ENCODE measurements at regions not wholly inside any gene's neighbourhood (a gene's known extent, or its start where the extent isn't known, plus 50 kb on each side); places are given as distances from the start of the nearest gene placed in this dataset.
"Not testable (repeated sequence)": the region's sequence is repeated elsewhere in the genome, so short reads cannot be mapped to it uniquely, and the experiment has no call there.

- H3K4me1 ChIP-seq (ENCODE audit: control insufficient read depth, insufficient read depth, low read length) = no peaks in the 10 kb centered on the region
- no peaks in the 10 kb centered on the region for H3K36me3 ChIP-seq (ENCODE audit: control insufficient read depth, insufficient read depth, low read length)
- H3K9ac ChIP-seq (ENCODE audit: low read depth, low read length) = no peak overlapping the region
- H3K4me3 ChIP-seq (ENCODE audit: low read depth, low read length) = no peak overlapping the region
- no peaks in the 10 kb centered on the region for H3K9me3 ChIP-seq (ENCODE audit: control insufficient read depth, insufficient read depth, low read length)
- no peaks in the 10 kb centered on the region for H3K27me3 ChIP-seq (ENCODE audit: control insufficient read depth, insufficient read depth, low read length)
- no peak overlapping the region for H3K27ac ChIP-seq (ENCODE audit: low read depth, low read length)
Observed at GRCh38 chr12:131539381-131539780, 171.5 kb upstream of the SFSWAP start.

- Histone ChIP-seq H3K4me3 (ENCODE audit: low read depth, low read length) (no peak overlapping the region), H3K27me3 (ENCODE audit: control insufficient read depth, insufficient read depth, low read length) (no peaks in the 10 kb centered on the region), H3K9me3 (ENCODE audit: control insufficient read depth, insufficient read depth, low read length) (no peaks in the 10 kb centered on the region), H3K27ac (ENCODE audit: low read depth, low read length) (no peak overlapping the region), H3K9ac (ENCODE audit: low read depth, low read length) (no peak overlapping the region), H3K36me3 (ENCODE audit: control insufficient read depth, insufficient read depth, low read length) (no peaks in the 10 kb centered on the region), H3K4me1 (ENCODE audit: control insufficient read depth, insufficient read depth, low read length) (no peaks in the 10 kb centered on the region)
Observed at GRCh38 chr12:131540138-131540623, 170.7 kb upstream of the SFSWAP start.

- not testable (repeated sequence) for H3K36me3 ChIP-seq (ENCODE audit: control insufficient read depth, insufficient read depth, low read length); H3K4me3 ChIP-seq (ENCODE audit: low read depth, low read length); H3K27me3 ChIP-seq (ENCODE audit: control insufficient read depth, insufficient read depth, low read length); H3K9me3 ChIP-seq (ENCODE audit: control insufficient read depth, insufficient read depth, low read length); H3K27ac ChIP-seq (ENCODE audit: low read depth, low read length); H3K9ac ChIP-seq (ENCODE audit: low read depth, low read length); H3K4me1 ChIP-seq (ENCODE audit: control insufficient read depth, insufficient read depth, low read length)
Observed at GRCh38 chr12:131541512-131541911, 169.4 kb upstream of the SFSWAP start.

GRCh38 chr12:131542351-131542750 lies 168.5 kb upstream of the SFSWAP start:
- Histone ChIP-seq H3K9me3 (ENCODE audit: control insufficient read depth, insufficient read depth, low read length) (no peaks in the 10 kb centered on the region), H3K4me1 (ENCODE audit: control insufficient read depth, insufficient read depth, low read length) (no peaks in the 10 kb centered on the region), H3K36me3 (ENCODE audit: control insufficient read depth, insufficient read depth, low read length) (no peaks in the 10 kb centered on the region), H3K27ac (ENCODE audit: low read depth, low read length) (no peak overlapping the region), H3K27me3 (ENCODE audit: control insufficient read depth, insufficient read depth, low read length) (no peaks in the 10 kb centered on the region), H3K9ac (ENCODE audit: low read depth, low read length) (no peak overlapping the region), H3K4me3 (ENCODE audit: low read depth, low read length) (no peak overlapping the region)

- Histone ChIP-seq H3K27me3 (ENCODE audit: control insufficient read depth, insufficient read depth, low read length) (no peaks in the 10 kb centered on the region), H3K4me3 (ENCODE audit: low read depth, low read length) (no peak overlapping the region), H3K36me3 (ENCODE audit: control insufficient read depth, insufficient read depth, low read length) (no peaks in the 10 kb centered on the region), H3K9ac (ENCODE audit: low read depth, low read length) (no peak overlapping the region), H3K4me1 (ENCODE audit: control insufficient read depth, insufficient read depth, low read length) (no peaks in the 10 kb centered on the region), H3K9me3 (ENCODE audit: control insufficient read depth, insufficient read depth, low read length) (no peaks in the 10 kb centered on the region), H3K27ac (ENCODE audit: low read depth, low read length) (no peak overlapping the region)
Observed at GRCh38 chr12:131543040-131543439, 167.8 kb upstream of the SFSWAP start.

DNA sequence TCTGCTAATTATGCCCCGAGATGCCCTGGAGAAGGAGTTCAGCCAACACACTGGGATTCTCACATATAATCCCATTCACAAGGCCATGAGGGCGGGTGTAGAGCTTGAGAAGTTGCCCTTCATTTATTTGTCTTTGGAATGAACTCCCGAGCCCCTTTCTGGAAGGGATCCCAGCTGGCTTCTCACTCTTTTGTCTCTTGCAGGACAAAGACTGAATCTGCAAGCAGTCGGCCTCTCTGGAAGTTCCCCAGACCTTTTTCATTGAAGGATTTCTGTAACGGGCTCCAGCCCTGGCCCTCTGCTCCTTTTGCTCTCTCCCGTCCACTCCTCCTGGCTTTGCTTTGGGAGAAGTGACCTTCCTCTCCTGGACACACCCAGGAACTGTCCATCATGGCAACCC lies 163.3 kb upstream of the SFSWAP start:
- no peaks in the 10 kb centered on the region for H3K36me3 ChIP-seq (ENCODE audit: control insufficient read depth, insufficient read depth, low read length)
- no peak overlapping the region for H3K9ac ChIP-seq (ENCODE audit: low read depth, low read length)
- no peak overlapping the region for H3K27ac ChIP-seq (ENCODE audit: low read depth, low read length)
- no peaks in the 10 kb centered on the region for H3K27me3 ChIP-seq (ENCODE audit: control insufficient read depth, insufficient read depth, low read length)
- peaks cover 8% of the 10 kb centered on the region for H3K4me1 ChIP-seq (ENCODE audit: control insufficient read depth, insufficient read depth, low read length)
- H3K9me3 ChIP-seq (ENCODE audit: control insufficient read depth, insufficient read depth, low read length) = no peaks in the 10 kb centered on the region
- no peak overlapping the region for H3K4me3 ChIP-seq (ENCODE audit: low read depth, low read length)

- Histone ChIP-seq H3K9me3 (ENCODE audit: control insufficient read depth, insufficient read depth, low read length) (no peaks in the 10 kb centered on the region), H3K27me3 (ENCODE audit: control insufficient read depth, insufficient read depth, low read length) (no peaks in the 10 kb centered on the region)
Observed at GRCh38 chr12:131550121-131550520, 160.8 kb upstream of the SFSWAP start.

GRCh38 chr12:131551675-131552491 lies 159.0 kb upstream of the SFSWAP start:
- Histone ChIP-seq H3K9ac (ENCODE audit: low read depth, low read length) (no peak overlapping the region), H3K9me3 (ENCODE audit: control insufficient read depth, insufficient read depth, low read length) (no peaks in the 10 kb centered on the region), H3K36me3 (ENCODE audit: control insufficient read depth, insufficient read depth, low read length) (no peaks in the 10 kb centered on the region), H3K27ac (ENCODE audit: low read depth, low read length) (no peak overlapping the region), H3K27me3 (ENCODE audit: control insufficient read depth, insufficient read depth, low read length) (no peaks in the 10 kb centered on the region), H3K4me3 (ENCODE audit: low read depth, low read length) (no peak overlapping the region), H3K4me1 (ENCODE audit: control insufficient read depth, insufficient read depth, low read length) (peaks cover 17% of the 10 kb centered on the region)

More at GRCh38 chr12:131550121-131550520, 160.8 kb upstream of the SFSWAP start:
- H3K9ac ChIP-seq (ENCODE audit: low read depth, low read length) = no peak overlapping the region
- no peaks in the 10 kb centered on the region for H3K36me3 ChIP-seq (ENCODE audit: control insufficient read depth, insufficient read depth, low read length)
- H3K4me3 ChIP-seq (ENCODE audit: low read depth, low read length) = no peak overlapping the region
- H3K4me1 ChIP-seq (ENCODE audit: control insufficient read depth, insufficient read depth, low read length) = peaks cover 17% of the 10 kb centered on the region
- H3K27ac ChIP-seq (ENCODE audit: low read depth, low read length) = no peak overlapping the region

- Histone ChIP-seq H3K9me3 (ENCODE audit: control insufficient read depth, insufficient read depth, low read length) (no peaks in the 10 kb centered on the region), H3K27ac (ENCODE audit: low read depth, low read length) (peak overlapping the region; percentile 52), H3K4me1 (ENCODE audit: control insufficient read depth, insufficient read depth, low read length) (peaks cover 17% of the 10 kb centered on the region), H3K36me3 (ENCODE audit: control insufficient read depth, insufficient read depth, low read length) (no peaks in the 10 kb centered on the region), H3K9ac (ENCODE audit: low read depth, low read length) (no peak overlapping the region), H3K27me3 (ENCODE audit: control insufficient read depth, insufficient read depth, low read length) (no peaks in the 10 kb centered on the region), H3K4me3 (ENCODE audit: low read depth, low read length) (no peak overlapping the region)
Observed at GRCh38 chr12:131552492-131552863, 158.4 kb upstream of the SFSWAP start.

- Histone ChIP-seq H3K4me3 (ENCODE audit: low read depth, low read length) (no peak overlapping the region), H3K27me3 (ENCODE audit: control insufficient read depth, insufficient read depth, low read length) (no peaks in the 10 kb centered on the region), H3K9me3 (ENCODE audit: control insufficient read depth, insufficient read depth, low read length) (no peaks in the 10 kb centered on the region), H3K27ac (ENCODE audit: low read depth, low read length) (peak overlapping the region; percentile 52), H3K4me1 (ENCODE audit: control insufficient read depth, insufficient read depth, low read length) (peaks cover 17% of the 10 kb centered on the region), H3K9ac (ENCODE audit: low read depth, low read length) (no peak overlapping the region), H3K36me3 (ENCODE audit: control insufficient read depth, insufficient read depth, low read length) (no peaks in the 10 kb centered on the region)
Observed at GRCh38 chr12:131553096-131553777, 157.7 kb upstream of the SFSWAP start.

DNA sequence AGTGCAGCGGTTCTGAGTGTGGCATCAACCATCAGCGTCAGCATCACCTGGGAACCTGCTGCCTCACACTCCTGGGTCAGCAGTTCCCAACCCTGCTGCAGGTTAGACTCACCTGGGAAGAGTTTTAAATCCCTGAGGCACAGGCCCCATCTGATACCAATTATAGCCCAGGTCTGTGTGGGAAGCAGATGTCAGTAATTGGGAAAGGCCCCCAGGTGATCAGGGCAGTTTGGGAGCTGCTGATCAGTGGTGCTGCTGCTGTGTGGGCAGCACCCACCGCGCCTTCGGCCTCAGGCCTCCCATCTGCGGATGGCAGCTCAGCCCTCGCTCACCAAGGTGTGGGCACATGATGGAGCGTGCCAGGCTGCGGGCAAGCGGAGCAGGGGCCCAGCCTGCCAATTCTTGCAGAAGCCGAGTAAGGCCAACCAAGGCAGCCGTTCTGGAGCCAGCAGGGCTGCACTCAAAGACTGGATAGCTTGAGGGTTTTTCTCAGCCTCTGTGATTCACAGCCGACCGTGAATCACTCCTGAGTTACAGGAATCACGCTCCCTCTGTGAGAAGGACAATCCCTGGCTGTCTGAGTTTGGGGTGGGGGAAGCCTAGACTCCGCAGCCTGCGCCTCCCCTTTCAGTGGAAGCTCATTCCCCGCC lies 155.6 kb upstream of the SFSWAP start:
- Histone ChIP-seq H3K36me3 (ENCODE audit: control insufficient read depth, insufficient read depth, low read length) (no peaks in the 10 kb centered on the region), H3K4me1 (ENCODE audit: control insufficient read depth, insufficient read depth, low read length) (peaks cover 17% of the 10 kb centered on the region), H3K4me3 (ENCODE audit: low read depth, low read length) (no peak overlapping the region), H3K9ac (ENCODE audit: low read depth, low read length) (no peak overlapping the region), H3K27me3 (ENCODE audit: control insufficient read depth, insufficient read depth, low read length) (no peaks in the 10 kb centered on the region), H3K9me3 (ENCODE audit: control insufficient read depth, insufficient read depth, low read length) (no peaks in the 10 kb centered on the region), H3K27ac (ENCODE audit: low read depth, low read length) (no peak overlapping the region)

All from HUES48 (cell line).